H1 (cell line): ENCODE measurements at regions not wholly inside any gene's neighbourhood (a gene's known extent, or its start where the extent isn't known, plus 50 kb on each side); places are given as distances from the start of the nearest gene placed in this dataset.

ENCODE experiments used
- ATF3 ChIP-seq: IDR thresholded peaks from 2 replicates; pipeline ENCODE4 v1.6.1; 2011; ENCODE audit warnings: low read depth, mild to moderate bottlenecking, low read length; ENCODE audit not compliant: insufficient read depth
- EGR1 ChIP-seq: IDR thresholded peaks from 2 replicates; pipeline ENCODE4 v1.6.1; 2011; ENCODE audit warnings: low read depth, low read length, borderline replicate concordance
- GABPA ChIP-seq: IDR thresholded peaks from 2 replicates; pipeline ENCODE4 v1.6.1; 2011; ENCODE audit warnings: mild to moderate bottlenecking, low read length, moderate library complexity, borderline replicate concordance; ENCODE audit not compliant: insufficient read depth
- HDAC6 ChIP-seq: IDR thresholded peaks from one replicate; pipeline ENCODE4 v1.7.1; 2012; ENCODE audit warnings: low read depth, mild to moderate bottlenecking, inconsistent platforms, low read length, moderate library complexity
- SAP30 ChIP-seq: fragments of 300-600 bp; sonication (generic); IDR thresholded peaks from 2 replicates; pipeline ENCODE4 v1.7.1; 2012; ENCODE audit warnings: low read length, moderate library complexity, mild to moderate bottlenecking, inconsistent platforms; ENCODE audit not compliant: insufficient read depth, insufficient replicate concordance
- SP2 ChIP-seq: IDR thresholded peaks from 2 replicates; pipeline ENCODE4 v1.6.1; 2012; ENCODE audit warnings: mild to moderate bottlenecking, low read length, inconsistent platforms
- SRF ChIP-seq: IDR thresholded peaks from 2 replicates; pipeline ENCODE4 v1.6.1; 2011; ENCODE audit warnings: mild to moderate bottlenecking, low read depth, low read length, moderate library complexity

GRCh38 chr10:129096065-129096984, 370.7 kb upstream of the MGMT start (continued):
- no peak for TF ChIP-seq HDAC6
- TF ChIP-seq SRF = no peak
- no peak for TF ChIP-seq EGR1
- no peak for TF ChIP-seq SP2
- TF ChIP-seq GABPA = no peak
- TF ChIP-seq ATF3 = no peak
- no peak for TF ChIP-seq SAP30
